SH-SY5Y (cell line): ENCODE measurements at regions not wholly inside any gene's neighbourhood (a gene's known extent, or its start where the extent isn't known, plus 50 kb on each side); places are given as distances from the start of the nearest gene placed in this dataset.

Experiments
- GATA2 ChIP-seq: IDR thresholded peaks from 2 replicates; pipeline ENCODE4 v1.6.1; 2011; ENCODE audit warnings: mild to moderate bottlenecking, low read depth, low read length
- GATA3 ChIP-seq: IDR thresholded peaks from 2 replicates; pipeline ENCODE4 v1.6.1; 2011; ENCODE audit warnings: low read depth, mild to moderate bottlenecking, low read length, moderate library complexity

- TF ChIP-seq GATA3 (no peak), GATA2 (no peak)
Observed at GRCh38 chr2:52611759-52612158, 1155.8 kb upstream of the CHAC2 start.
